Astrocyte of the spinal cord (primary cell): ENCODE measurements at regions not wholly inside any gene's neighbourhood (a gene's known extent, or its start where the extent isn't known, plus 50 kb on each side); places are given as distances from the start of the nearest gene placed in this dataset.

Source experiments
- DNase-seq: peaks from one replicate; pipeline ENCODE4 v3.0.0; 2011; ENCODE audit warnings: low read depth, low spot score
- H3K4me3 ChIP-seq: 2 replicates; pipeline ENCODE4 v1.5.1; 2011; ENCODE audit warnings: low read depth, mild to moderate bottlenecking, low read length, moderate library complexity
- in situ Hi-C: cut with HindIII; loops from 2 replicates; pipeline ENCODE4 v1.10.0; 2017; ENCODE audit warnings: low sequenced_read_pairs
- TF ChIP-seq, protein P1 (sequence below): IDR thresholded peaks from 2 replicates; pipeline ENCODE4 v1.5.1; 2012; ENCODE audit warnings: low read depth, mild to moderate bottlenecking, low read length, inconsistent platforms

DNA sequence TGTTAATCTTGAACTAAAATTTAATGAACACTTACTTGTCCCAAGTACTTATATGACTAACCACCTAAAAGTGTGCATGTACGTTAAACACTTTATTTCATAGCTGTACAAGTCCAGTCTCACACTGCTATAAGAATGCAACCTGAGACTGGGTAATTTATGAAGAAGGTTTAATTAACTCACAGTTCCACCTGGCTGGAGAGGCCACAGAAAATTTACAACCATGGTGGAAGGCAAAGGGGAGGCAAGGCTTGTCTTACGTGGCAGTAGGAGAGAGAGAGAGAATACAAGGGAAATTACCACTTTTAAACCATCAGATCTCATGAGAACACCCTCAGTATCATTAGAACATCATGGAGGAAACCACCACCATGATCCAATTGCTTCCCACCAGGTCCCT is 748.7 kb upstream of the HS3ST1 start:
- in situ Hi-C loops: no loop called here
- TF ChIP-seq, protein P1, sequence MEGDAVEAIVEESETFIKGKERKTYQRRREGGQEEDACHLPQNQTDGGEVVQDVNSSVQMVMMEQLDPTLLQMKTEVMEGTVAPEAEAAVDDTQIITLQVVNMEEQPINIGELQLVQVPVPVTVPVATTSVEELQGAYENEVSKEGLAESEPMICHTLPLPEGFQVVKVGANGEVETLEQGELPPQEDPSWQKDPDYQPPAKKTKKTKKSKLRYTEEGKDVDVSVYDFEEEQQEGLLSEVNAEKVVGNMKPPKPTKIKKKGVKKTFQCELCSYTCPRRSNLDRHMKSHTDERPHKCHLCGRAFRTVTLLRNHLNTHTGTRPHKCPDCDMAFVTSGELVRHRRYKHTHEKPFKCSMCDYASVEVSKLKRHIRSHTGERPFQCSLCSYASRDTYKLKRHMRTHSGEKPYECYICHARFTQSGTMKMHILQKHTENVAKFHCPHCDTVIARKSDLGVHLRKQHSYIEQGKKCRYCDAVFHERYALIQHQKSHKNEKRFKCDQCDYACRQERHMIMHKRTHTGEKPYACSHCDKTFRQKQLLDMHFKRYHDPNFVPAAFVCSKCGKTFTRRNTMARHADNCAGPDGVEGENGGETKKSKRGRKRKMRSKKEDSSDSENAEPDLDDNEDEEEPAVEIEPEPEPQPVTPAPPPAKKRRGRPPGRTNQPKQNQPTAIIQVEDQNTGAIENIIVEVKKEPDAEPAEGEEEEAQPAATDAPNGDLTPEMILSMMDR: no peak
- DNase-seq: no peak
- H3K4me3 ChIP-seq: no peak overlapping the region

DNA sequence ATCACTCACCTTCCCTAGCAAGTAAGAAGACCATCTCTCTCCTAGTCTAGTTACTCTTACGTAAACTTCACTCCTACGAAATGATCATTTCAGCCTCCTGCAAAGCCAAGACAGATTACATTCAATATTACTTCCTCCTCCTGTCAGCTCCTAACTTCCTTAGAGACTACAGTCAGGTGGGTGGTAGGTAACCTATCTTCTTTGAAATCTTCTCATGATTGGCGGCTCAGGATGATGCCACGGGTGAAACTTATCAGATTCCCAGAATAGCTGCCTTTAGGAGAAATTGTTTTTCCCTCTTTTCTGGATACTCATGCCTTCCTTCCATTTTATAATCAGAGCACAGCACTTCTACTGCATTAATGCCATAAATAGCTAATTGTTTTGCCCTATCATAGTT is 744.8 kb upstream of the HS3ST1 start:
- DNase-seq: no peak
- TF ChIP-seq, protein P1: no peak
- no peak overlapping the region for H3K4me3 ChIP-seq
- in situ Hi-C loops: no loop called here

GRCh38 chr4:12172198-12172973 is 743.7 kb upstream of the HS3ST1 start:
- no peak for DNase-seq
- TF ChIP-seq, protein P1: no peak

GRCh38 chr4:12170308-12170707 is 741.6 kb upstream of the HS3ST1 start:
- TF ChIP-seq, protein P1: no peak
- H3K4me3 ChIP-seq: no peak overlapping the region
- DNase-seq: no peak
- in situ Hi-C loops: no loop called here

More at GRCh38 chr4:12172198-12172973, 743.7 kb upstream of the HS3ST1 start:
- in situ Hi-C loops: no loop called here
- H3K4me3 ChIP-seq: no peak overlapping the region

DNA sequence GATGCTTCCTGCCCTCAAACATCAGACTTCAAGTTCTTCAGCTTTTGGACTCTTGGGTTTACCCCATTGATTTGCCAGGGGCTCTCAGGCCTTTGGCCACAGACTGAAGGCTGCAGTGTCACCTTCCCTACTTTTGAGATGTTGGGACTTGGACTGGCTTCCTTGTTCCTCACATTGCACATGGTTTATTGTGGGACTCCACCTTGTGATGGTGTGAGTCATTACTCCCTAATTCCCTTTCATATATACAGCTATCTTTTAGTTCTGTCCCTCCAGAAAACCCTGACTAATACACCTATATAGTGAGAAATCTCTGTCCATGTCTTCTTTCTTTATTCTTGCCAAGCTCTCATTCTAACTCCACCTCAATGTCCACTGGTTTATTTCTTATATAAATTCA is 736.9 kb upstream of the HS3ST1 start:
- TF ChIP-seq, protein P1: no peak
- in situ Hi-C loops: no loop called here
- H3K4me3 ChIP-seq: no peak overlapping the region
- no peak for DNase-seq

DNA sequence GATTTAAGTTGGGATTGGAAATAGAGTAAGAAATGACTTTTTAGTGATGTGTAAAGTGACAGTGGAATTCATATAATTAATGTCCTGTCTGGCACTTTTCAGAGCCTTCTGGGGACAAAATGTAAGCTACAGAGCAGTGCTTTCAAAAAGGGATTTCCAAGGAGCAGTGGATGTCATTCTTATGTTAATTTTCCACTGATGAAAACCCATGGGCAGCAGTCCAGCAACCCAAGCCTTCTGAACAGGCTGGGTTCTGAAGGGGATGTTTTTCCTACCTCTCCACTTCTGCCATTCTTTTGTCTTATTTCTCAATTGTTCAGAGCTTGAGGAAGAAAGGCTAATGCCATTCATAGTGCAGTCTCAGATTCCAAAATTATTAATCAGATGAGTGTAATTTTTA is 717.6 kb upstream of the HS3ST1 start:
- no peak for DNase-seq
- H3K4me3 ChIP-seq: no peak overlapping the region
- in situ Hi-C loops: no loop called here
- TF ChIP-seq, protein P1: no peak
